Vagina (tissue), 2 donors: ENCODE measurements at regions not wholly inside any gene's neighbourhood (a gene's known extent, or its start where the extent isn't known, plus 50 kb on each side); places are given as distances from the start of the nearest gene placed in this dataset.

Experiments used
- DNase-seq, 2 donors: peaks; one replicate each; pipeline ENCODE4 v3.0.0-alpha.2; 2017; ENCODE audit errors: extremely low spot score in 2 of 2
- H3K27ac ChIP-seq: fragments of 200-600 bp; sonication (generic); one replicate; pipeline ENCODE4 v1.5.1; 2019
- H3K27me3 ChIP-seq: fragments of 200-600 bp; sonication (generic); one replicate; pipeline ENCODE4 v1.5.1; 2019
- H3K36me3 ChIP-seq, 2 donors: fragments of 200-600 bp; sonication (generic); one replicate each; pipeline ENCODE4 v1.5.1; 2017 to 2019
- H3K4me1 ChIP-seq: fragments of 200-600 bp; sonication (generic); one replicate; pipeline ENCODE4 v1.5.1; 2019
- H3K4me3 ChIP-seq, 2 donors: fragments of 200-600 bp; sonication (generic); 1 replicate in 1 of 2; 2 replicates in 1 of 2; pipeline ENCODE4 v1.5.1; 2016 to 2019
- H3K9me3 ChIP-seq: fragments of 200-600 bp; sonication (generic); one replicate; pipeline ENCODE4 v1.5.1; 2019
- CTCF ChIP-seq, 3 experiments: fragments of 450-650 bp in 2 of 3; fragments of 200-600 bp in 1 of 3; sonication (generic) in 1 of 3; IDR thresholded peaks; one replicate each; pipeline ENCODE4 v1.5.1; 2017 to 2019; ENCODE audit warnings: antibody characterized with exemption in 3 of 3, mild to moderate bottlenecking in 2 of 3, moderate library complexity in 2 of 3
- POLR2A ChIP-seq, 2 donors: fragments of 450-650 bp; IDR thresholded peaks; one replicate each; pipeline ENCODE4 v1.6.1; 2017; ENCODE audit warnings: antibody characterized with exemption in 2 of 2, mild to moderate bottlenecking in 2 of 2, moderate library complexity in 2 of 2
- POLR2AphosphoS5 ChIP-seq, 2 donors: sonication (generic); formaldehyde crosslinking; IDR thresholded peaks; one replicate each; pipeline ENCODE4 v1.9.0; 2017; ENCODE audit warnings: antibody characterized with exemption in 2 of 2, mild to moderate bottlenecking in 2 of 2, low read depth in 1 of 2; ENCODE audit not compliant: insufficient read depth in 1 of 2
- intact Hi-C: fragments of 100-400 bp; cut with DNase I; formaldehyde crosslinking; loops from one replicate; pipeline ENCODE4 v1.15.1; 2023

GRCh38 chr4:167939863-167940616, 152.3 kb upstream of the ANXA10 start:
- H3K4me1 ChIP-seq = no peaks in the 10 kb centered on the region
- no peak for TF ChIP-seq POLR2AphosphoS5 (IDR thresholded peaks at IDR 0.05; ENCODE audit: insufficient read depth in 1 of 2, low read depth in 1 of 2)
- intact Hi-C loops = no loop called here
- H3K9me3 ChIP-seq = no peaks in the 10 kb centered on the region
- no peaks in the 10 kb centered on the region for H3K36me3 ChIP-seq
- no peaks in the 10 kb centered on the region for H3K27me3 ChIP-seq
- H3K4me3 ChIP-seq = no peak overlapping the region
- no peak for DNase-seq
- H3K27ac ChIP-seq = no peak overlapping the region

GRCh38 chr4:167943872-167944505, 148.3 kb upstream of the ANXA10 start:
- Histone ChIP-seq H3K27me3 (no peaks in the 10 kb centered on the region), H3K4me1 (no peaks in the 10 kb centered on the region), H3K27ac (no peak overlapping the region), H3K36me3 (no peaks in the 10 kb centered on the region), H3K9me3 (no peaks in the 10 kb centered on the region), H3K4me3 (no peak overlapping the region)
- intact Hi-C loops = no loop called here
- no peak for TF ChIP-seq CTCF (IDR thresholded peaks at IDR 0.05)
- TF ChIP-seq POLR2AphosphoS5 (IDR thresholded peaks at IDR 0.05; ENCODE audit: insufficient read depth in 1 of 2, low read depth in 1 of 2) = no peak
- TF ChIP-seq POLR2A (IDR thresholded peaks at IDR 0.05) = no peak
- DNase-seq = no peak

- no peak for DNase-seq
- no peaks in the 10 kb centered on the region for H3K36me3 ChIP-seq
- H3K4me3 ChIP-seq = no peak overlapping the region
- intact Hi-C loops = no loop called here
- no peak overlapping the region for H3K27ac ChIP-seq
- H3K9me3 ChIP-seq = no peaks in the 10 kb centered on the region
- TF ChIP-seq CTCF (IDR thresholded peaks at IDR 0.05) (no peak), POLR2A (IDR thresholded peaks at IDR 0.05) (no peak), POLR2AphosphoS5 (IDR thresholded peaks at IDR 0.05; ENCODE audit: insufficient read depth in 1 of 2, low read depth in 1 of 2) (no peak)
- no peaks in the 10 kb centered on the region for H3K4me1 ChIP-seq
- H3K27me3 ChIP-seq = no peaks in the 10 kb centered on the region
These were observed 147.6 kb upstream of the ANXA10 start for GRCh38 chr4:167944721-167945120.

GRCh38 chr4:167955006-167955405, 137.3 kb upstream of the ANXA10 start:
- no peak for DNase-seq
- H3K9me3 ChIP-seq = no peaks in the 10 kb centered on the region
- no peaks in the 10 kb centered on the region for H3K4me1 ChIP-seq
- H3K36me3 ChIP-seq = peaks cover 0 to 3% of the 10 kb centered on the region in 2 donors
- no peak overlapping the region for H3K4me3 ChIP-seq
- intact Hi-C loops = no loop called here
- TF ChIP-seq POLR2AphosphoS5 (IDR thresholded peaks at IDR 0.05; ENCODE audit: insufficient read depth in 1 of 2, low read depth in 1 of 2) (no peak), POLR2A (IDR thresholded peaks at IDR 0.05) (no peak), CTCF (IDR thresholded peaks at IDR 0.05) (no peak)
- H3K27ac ChIP-seq = no peak overlapping the region
- H3K27me3 ChIP-seq = no peaks in the 10 kb centered on the region

GRCh38 chr4:167956676-167957075, 135.7 kb upstream of the ANXA10 start:
- no peaks in the 10 kb centered on the region for H3K9me3 ChIP-seq
- no peak for TF ChIP-seq POLR2AphosphoS5 (IDR thresholded peaks at IDR 0.05; ENCODE audit: insufficient read depth in 1 of 2, low read depth in 1 of 2)
- no peak for TF ChIP-seq POLR2A (IDR thresholded peaks at IDR 0.05)
- no peak for TF ChIP-seq CTCF (IDR thresholded peaks at IDR 0.05)
- DNase-seq = no peak
- H3K4me3 ChIP-seq = no peak overlapping the region
- no peaks in the 10 kb centered on the region for H3K4me1 ChIP-seq
- H3K27me3 ChIP-seq = no peaks in the 10 kb centered on the region
- intact Hi-C loops = no loop called here
- H3K27ac ChIP-seq = no peak overlapping the region
- peaks cover 0 to 3% of the 10 kb centered on the region in 2 donors for H3K36me3 ChIP-seq
